SK-N-SH (cell line): ENCODE measurements at regions not wholly inside any gene's neighbourhood (a gene's known extent, or its start where the extent isn't known, plus 50 kb on each side); places are given as distances from the start of the nearest gene placed in this dataset.

ENCODE experiments used
- EP300 ChIP-seq, 2 experiments: IDR thresholded peaks; 2 replicates each; pipeline versions ENCODE4 v1.4.0 to v1.6.1; 2012; ENCODE audit warnings: borderline replicate concordance in 1 of 2, low read depth in 1 of 2, low read length in 1 of 2
- EZH2phosphoT487 ChIP-seq: fragments of 200-600 bp; sonication (generic); IDR thresholded peaks from 2 replicates; pipeline ENCODE4 v1.6.1; 2017; ENCODE audit warnings: low read depth, mixed run types, mild to moderate bottlenecking, antibody characterized with exemption, moderate library complexity, borderline replicate concordance
- FOXM1 ChIP-seq: IDR thresholded peaks from 2 replicates; pipeline ENCODE4 v1.4.0; 2012; ENCODE audit warnings: low read depth, mild to moderate bottlenecking
- POLR2AphosphoS5 ChIP-seq: IDR thresholded peaks from 2 replicates; pipeline ENCODE4 v1.6.1; 2012; ENCODE audit warnings: low read depth, low read length
- RCOR1 ChIP-seq: fragments of 150-350 bp; IDR thresholded peaks from 2 replicates; pipeline ENCODE4 v1.6.1; 2017; ENCODE audit warnings: antibody characterized with exemption, low read length
- SMC3 ChIP-seq: IDR thresholded peaks from 2 replicates; pipeline ENCODE4 v1.6.1; 2012; ENCODE audit warnings: low read depth, low read length, improper control_type of control experiment
- TAF1 ChIP-seq: IDR thresholded peaks from 2 replicates; pipeline ENCODE4 v1.6.1; 2012; ENCODE audit warnings: low read depth, mild to moderate bottlenecking, low read length, moderate library complexity, borderline replicate concordance
- TCF12 ChIP-seq: IDR thresholded peaks from 2 replicates; pipeline ENCODE4 v1.4.0; 2012
- YY1 ChIP-seq: IDR thresholded peaks from 2 replicates; pipeline ENCODE4 v1.4.0; 2012; ENCODE audit warnings: low read depth, mild to moderate bottlenecking
- TF ChIP-seq, protein P1 (sequence below): fragments of 200-600 bp; sonication (generic); IDR thresholded peaks from 2 replicates; pipeline ENCODE4 v1.6.1; 2017; ENCODE audit warnings: antibody characterized with exemption, mild to moderate bottlenecking, moderate library complexity
- TF ChIP-seq, protein P2 (sequence below): IDR thresholded peaks from 2 replicates; pipeline ENCODE4 v1.4.0; 2012; ENCODE audit warnings: low read depth, borderline replicate concordance

DNA sequence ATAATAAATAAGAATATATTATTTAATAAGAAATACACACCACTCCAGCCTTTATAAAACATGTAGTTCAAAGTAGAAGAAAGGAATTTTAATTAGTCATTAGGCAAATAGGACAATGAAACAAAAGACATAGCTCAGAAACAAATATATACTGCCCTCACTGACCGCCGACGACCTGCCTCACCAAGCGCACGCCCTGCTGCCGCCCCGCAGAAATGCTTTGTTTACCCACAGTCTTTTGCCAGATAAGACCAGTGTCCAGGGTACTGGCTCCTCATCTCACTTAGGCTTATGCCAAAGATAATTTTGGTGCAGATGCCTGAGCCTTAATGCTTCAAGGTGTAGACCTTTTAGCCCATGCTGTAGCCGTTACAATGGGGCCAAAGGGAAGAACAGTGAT is 199.5 kb downstream of the HHIP start:
- TF ChIP-seq EP300 (IDR thresholded peaks at IDR 0.05; ENCODE audit: borderline replicate concordance in 1 of 2, low read depth in 1 of 2, low read length in 1 of 2): no peak
- TF ChIP-seq TCF12: no peak
- TF ChIP-seq, protein P1, sequence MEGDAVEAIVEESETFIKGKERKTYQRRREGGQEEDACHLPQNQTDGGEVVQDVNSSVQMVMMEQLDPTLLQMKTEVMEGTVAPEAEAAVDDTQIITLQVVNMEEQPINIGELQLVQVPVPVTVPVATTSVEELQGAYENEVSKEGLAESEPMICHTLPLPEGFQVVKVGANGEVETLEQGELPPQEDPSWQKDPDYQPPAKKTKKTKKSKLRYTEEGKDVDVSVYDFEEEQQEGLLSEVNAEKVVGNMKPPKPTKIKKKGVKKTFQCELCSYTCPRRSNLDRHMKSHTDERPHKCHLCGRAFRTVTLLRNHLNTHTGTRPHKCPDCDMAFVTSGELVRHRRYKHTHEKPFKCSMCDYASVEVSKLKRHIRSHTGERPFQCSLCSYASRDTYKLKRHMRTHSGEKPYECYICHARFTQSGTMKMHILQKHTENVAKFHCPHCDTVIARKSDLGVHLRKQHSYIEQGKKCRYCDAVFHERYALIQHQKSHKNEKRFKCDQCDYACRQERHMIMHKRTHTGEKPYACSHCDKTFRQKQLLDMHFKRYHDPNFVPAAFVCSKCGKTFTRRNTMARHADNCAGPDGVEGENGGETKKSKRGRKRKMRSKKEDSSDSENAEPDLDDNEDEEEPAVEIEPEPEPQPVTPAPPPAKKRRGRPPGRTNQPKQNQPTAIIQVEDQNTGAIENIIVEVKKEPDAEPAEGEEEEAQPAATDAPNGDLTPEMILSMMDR: no peak
- no peak for TF ChIP-seq EZH2phosphoT487
- no peak for TF ChIP-seq SMC3
- TF ChIP-seq RCOR1: no peak
- TF ChIP-seq, protein P2, sequence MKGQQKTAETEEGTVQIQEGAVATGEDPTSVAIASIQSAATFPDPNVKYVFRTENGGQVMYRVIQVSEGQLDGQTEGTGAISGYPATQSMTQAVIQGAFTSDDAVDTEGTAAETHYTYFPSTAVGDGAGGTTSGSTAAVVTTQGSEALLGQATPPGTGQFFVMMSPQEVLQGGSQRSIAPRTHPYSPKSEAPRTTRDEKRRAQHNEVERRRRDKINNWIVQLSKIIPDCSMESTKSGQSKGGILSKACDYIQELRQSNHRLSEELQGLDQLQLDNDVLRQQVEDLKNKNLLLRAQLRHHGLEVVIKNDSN: no peak
- no peak for TF ChIP-seq POLR2AphosphoS5
- TF ChIP-seq YY1: no peak
- no peak for TF ChIP-seq TAF1
- TF ChIP-seq FOXM1: no peak
